SU-DHL-6 (cell line): ENCODE measurements at regions not wholly inside any gene's neighbourhood (a gene's known extent, or its start where the extent isn't known, plus 50 kb on each side); places are given as distances from the start of the nearest gene placed in this dataset.

Experiments
- EZH2phosphoT487 ChIP-seq: fragments of 200-600 bp; sonication (generic), shearing (Covaris generic); conservative IDR thresholded peaks from 2 replicates; pipeline ENCODE4 v1.6.1; 2018; ENCODE audit warnings: mild to moderate bottlenecking, antibody characterized with exemption, low read length, moderate library complexity, mixed read lengths
- TF ChIP-seq, protein P1 (sequence below): fragments of 200-600 bp; sonication (generic); IDR thresholded peaks from one replicate; pipeline ENCODE4 v1.5.1; 2017; ENCODE audit warnings: antibody characterized with exemption, mild to moderate bottlenecking, low read length, moderate library complexity; ENCODE audit not compliant: insufficient read depth, poor library complexity, severe bottlenecking

DNA sequence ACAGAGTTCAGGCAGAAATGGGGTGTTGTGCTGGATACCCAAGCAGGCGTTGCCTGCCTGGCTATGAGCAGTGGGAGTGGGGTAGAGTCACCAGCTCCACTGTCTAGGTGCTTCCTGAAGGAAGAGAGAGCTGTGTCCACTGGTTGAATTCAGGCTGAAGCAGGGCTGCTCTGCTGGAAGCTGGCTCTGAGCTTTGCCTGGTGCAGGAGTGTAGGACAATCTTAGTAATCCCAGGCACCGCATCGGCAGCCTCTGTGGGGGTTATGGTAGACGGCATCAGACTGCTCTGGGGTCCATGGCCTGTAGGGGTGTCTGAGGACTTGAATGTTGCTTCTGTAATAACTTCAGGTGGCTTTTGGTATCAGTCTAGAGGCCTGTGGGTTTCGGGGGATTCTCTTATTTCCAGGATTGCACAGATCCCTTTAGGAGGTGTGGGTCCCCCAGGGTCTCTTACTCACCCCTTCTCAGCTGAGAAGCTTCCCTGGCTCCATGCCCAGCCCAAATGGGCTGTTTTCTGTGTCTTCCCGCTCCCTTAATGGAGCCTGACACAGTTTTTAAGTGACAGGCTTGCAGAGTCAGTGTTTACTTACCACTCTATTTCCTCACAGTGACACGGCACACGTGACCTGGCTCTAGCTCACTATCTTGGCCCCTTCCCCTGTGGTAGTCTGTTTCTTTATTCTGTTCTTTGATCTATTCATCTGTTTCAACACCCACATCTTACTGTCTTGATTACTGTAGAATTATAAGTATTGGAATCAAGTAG lies 644.3 kb downstream of the CBLN2 start:
- TF ChIP-seq, protein P1, sequence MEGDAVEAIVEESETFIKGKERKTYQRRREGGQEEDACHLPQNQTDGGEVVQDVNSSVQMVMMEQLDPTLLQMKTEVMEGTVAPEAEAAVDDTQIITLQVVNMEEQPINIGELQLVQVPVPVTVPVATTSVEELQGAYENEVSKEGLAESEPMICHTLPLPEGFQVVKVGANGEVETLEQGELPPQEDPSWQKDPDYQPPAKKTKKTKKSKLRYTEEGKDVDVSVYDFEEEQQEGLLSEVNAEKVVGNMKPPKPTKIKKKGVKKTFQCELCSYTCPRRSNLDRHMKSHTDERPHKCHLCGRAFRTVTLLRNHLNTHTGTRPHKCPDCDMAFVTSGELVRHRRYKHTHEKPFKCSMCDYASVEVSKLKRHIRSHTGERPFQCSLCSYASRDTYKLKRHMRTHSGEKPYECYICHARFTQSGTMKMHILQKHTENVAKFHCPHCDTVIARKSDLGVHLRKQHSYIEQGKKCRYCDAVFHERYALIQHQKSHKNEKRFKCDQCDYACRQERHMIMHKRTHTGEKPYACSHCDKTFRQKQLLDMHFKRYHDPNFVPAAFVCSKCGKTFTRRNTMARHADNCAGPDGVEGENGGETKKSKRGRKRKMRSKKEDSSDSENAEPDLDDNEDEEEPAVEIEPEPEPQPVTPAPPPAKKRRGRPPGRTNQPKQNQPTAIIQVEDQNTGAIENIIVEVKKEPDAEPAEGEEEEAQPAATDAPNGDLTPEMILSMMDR = no peak
- TF ChIP-seq EZH2phosphoT487 = no peak
